ENCODE measurements at regions not wholly inside any gene's neighbourhood (a gene's known extent, or its start where the extent isn't known, plus 50 kb on each side); places are given as distances from the start of the nearest gene placed in this dataset.

GRCh38 chrX:5068550-5068949 is 1160.1 kb downstream of the NLGN4X start (continued):
- TF ChIP-seq NEUROD1 (IDR thresholded peaks at IDR 0.05; ENCODE audit: borderline replicate concordance, low read depth, low read length, partially characterized antibody) (no peak), ZNF174 (CRISPR knock-in tag; IDR thresholded peaks at IDR 0.05) (no peak), TCF3 (CRISPR knock-in tag; IDR thresholded peaks at IDR 0.05) (no peak), NR2C1 (IDR thresholded peaks at IDR 0.05) (no peak), NR2C1 (tag; IDR thresholded peaks at IDR 0.05) (no peak), SMAD2 (IDR thresholded peaks at IDR 0.05; ENCODE audit: low read depth, low read length) (no peak), ERF (CRISPR knock-in tag; IDR thresholded peaks at IDR 0.05) (no peak)

GRCh38 chrX:5057786-5058185 is 1170.9 kb downstream of the NLGN4X start:
- H3K9me3 ChIP-seq (replicated peaks; ENCODE audit: control insufficient read depth, insufficient read depth, low read depth, low read length): no peaks in the 10 kb centered on the region
- POLR2A ChIA-PET: no interaction called here
- H3K9me1 ChIP-seq (ENCODE audit: control insufficient read depth, insufficient read depth, low read length): no peaks in the 10 kb centered on the region
- H3K27ac ChIP-seq (ENCODE audit: extremely low read depth, low read depth, low read length): no peak overlapping the region
- FAIRE-seq (no peak), ATAC-seq (no peak), DNase-seq (ENCODE audit: extremely low read depth in 1 of 4, low spot score in 3 of 4) (no peak)
- no peaks in the 10 kb centered on the region for H3K27me3 ChIP-seq (ENCODE audit: control insufficient read depth in 2 of 2, insufficient read depth in 2 of 2, low read length in 2 of 2)
- TF ChIP-seq THRB (CRISPR knock-in tag; conservative IDR thresholded peaks at IDR 0.05) (no peak), GATA2 (CRISPR knock-in tag; IDR thresholded peaks at IDR 0.05) (no peak), ZNF655 (CRISPR knock-in tag; IDR thresholded peaks at IDR 0.05) (no peak), MTA3 (IDR thresholded peaks at IDR 0.05; ENCODE audit: borderline replicate concordance) (no peak), HSF4 (CRISPR knock-in tag; IDR thresholded peaks at IDR 0.05; ENCODE audit: borderline replicate concordance) (no peak), MXD1 (CRISPR knock-in tag; IDR thresholded peaks at IDR 0.05; ENCODE audit: borderline replicate concordance, poor library complexity, severe bottlenecking) (no peak), SMC3 (conservative IDR thresholded peaks at IDR 0.05; ENCODE audit: insufficient read depth, low read depth, low read length) (no peak)
- no peaks in the 10 kb centered on the region for H3K79me2 ChIP-seq (ENCODE audit: control insufficient read depth, insufficient read depth, low read length)
- no peaks in the 10 kb centered on the region for H3K4me1 ChIP-seq (replicated peaks in 1 of 2; ENCODE audit: control insufficient read depth in 2 of 2, insufficient read depth in 2 of 2, low read length in 2 of 2)
- WGBS (ENCODE audit: insufficient coverage, low coverage, missing lambda C conversion rate): 5% methylated on average over 2 of the region's 2 CpGs
- no peak overlapping the region for H3K9ac ChIP-seq (ENCODE audit: insufficient read depth in 1 of 2, low read depth in 2 of 2, low read length in 2 of 2)
- no peak overlapping the region for H2AFZ ChIP-seq (ENCODE audit: low read depth, low read length)
- no TSS peak for BruUV-seq (replicated peaks)
- H3K4me2 ChIP-seq (ENCODE audit: insufficient read depth, low read length): no peak overlapping the region
- in situ Hi-C loops (cut with MboI): no loop called here
- intact Hi-C loops (cut with micrococcal nuclease): no loop called here
- H3K36me3 ChIP-seq (ENCODE audit: control insufficient read depth, insufficient read depth, low read length): no peaks in the 10 kb centered on the region
- H3K4me3 ChIP-seq: no peak overlapping the region
- CTCF ChIA-PET (ENCODE audit: low intra/inter-chr PET ratio): no interaction called here
- no peaks in the 10 kb centered on the region for H4K20me1 ChIP-seq (replicated peaks; ENCODE audit: control insufficient read depth, insufficient read depth, low read length)
